GM23248 (cell line): ENCODE measurements at regions not wholly inside any gene's neighbourhood (a gene's known extent, or its start where the extent isn't known, plus 50 kb on each side); places are given as distances from the start of the nearest gene placed in this dataset.

ENCODE experiments used
- DNase-seq: peaks from one replicate; pipeline ENCODE4 v3.0.0-alpha.2; 2015
- H2AFZ ChIP-seq: fragments of 200-600 bp; sonication (generic); 2 replicates; pipeline ENCODE4 v1.6.1; 2016; ENCODE audit warnings: antibody characterized with exemption
- H3F3A ChIP-seq: fragments of 200-600 bp; sonication (generic); 2 replicates; pipeline ENCODE4 v1.6.1; 2016; ENCODE audit warnings: mild to moderate bottlenecking, antibody characterized with exemption, mixed run types; ENCODE audit not compliant: insufficient read depth
- H3K27ac ChIP-seq: fragments of 200-600 bp; sonication (generic); 2 replicates; pipeline ENCODE4 v1.5.1; 2016; ENCODE audit warnings: mild to moderate bottlenecking
- H3K27me3 ChIP-seq: fragments of 200-600 bp; sonication (generic); replicated peaks from 2 replicates; pipeline ENCODE4 v1.6.1; 2016; ENCODE audit warnings: mild to moderate bottlenecking; ENCODE audit not compliant: insufficient read depth
- H3K36me3 ChIP-seq: fragments of 200-600 bp; sonication (generic); 2 replicates; pipeline ENCODE4 v1.6.1; 2016; ENCODE audit warnings: low read depth, mild to moderate bottlenecking
- H3K4me1 ChIP-seq: fragments of 200-600 bp; sonication (generic); 2 replicates; pipeline ENCODE4 v1.6.1; 2016; ENCODE audit warnings: mild to moderate bottlenecking; ENCODE audit not compliant: insufficient read depth
- H3K4me2 ChIP-seq: fragments of 200-600 bp; sonication (generic); one replicate; pipeline ENCODE4 v1.6.1; 2016; ENCODE audit warnings: mild to moderate bottlenecking; ENCODE audit not compliant: unreplicated experiment
- H3K4me3 ChIP-seq: fragments of 200-600 bp; sonication (generic); 2 replicates; pipeline ENCODE4 v1.5.1; 2016; ENCODE audit warnings: mild to moderate bottlenecking
- H3K79me2 ChIP-seq: fragments of 200-600 bp; sonication (generic); 2 replicates; pipeline ENCODE4 v1.6.1; 2016; ENCODE audit warnings: mild to moderate bottlenecking; ENCODE audit not compliant: insufficient read depth
- H3K9ac ChIP-seq: fragments of 200-600 bp; sonication (generic); 2 replicates; pipeline ENCODE4 v1.6.1; 2016; ENCODE audit warnings: mild to moderate bottlenecking
- H3K9me2 ChIP-seq: fragments of 200-600 bp; sonication (generic); 2 replicates; pipeline ENCODE4 v1.6.1; 2016; ENCODE audit warnings: mixed run types, mild to moderate bottlenecking, moderate library complexity; ENCODE audit not compliant: insufficient read depth
- H3K9me3 ChIP-seq: fragments of 200-600 bp; sonication (generic); one replicate; pipeline ENCODE4 v1.6.1; 2017; ENCODE audit warnings: low read depth
- H4K20me1 ChIP-seq: fragments of 200-600 bp; sonication (generic); 2 replicates; pipeline ENCODE4 v1.6.0; 2016; ENCODE audit not compliant: insufficient read depth
- EZH2 ChIP-seq: fragments of 200-600 bp; sonication (generic); IDR thresholded peaks from 2 replicates; pipeline ENCODE4 v1.6.1; 2018; ENCODE audit warnings: antibody characterized with exemption, mild to moderate bottlenecking; ENCODE audit not compliant: insufficient read depth, poor library complexity, severe bottlenecking
- EZH2phosphoT487 ChIP-seq: fragments of 200-600 bp; sonication (generic); IDR thresholded peaks from 2 replicates; pipeline ENCODE4 v1.6.1; 2018; ENCODE audit warnings: antibody characterized with exemption, moderate library complexity, mild to moderate bottlenecking, low read depth; ENCODE audit not compliant: insufficient read depth
- WGBS, 2 experiments: methylation state at CpG; one replicate each; pipeline ENCODE4 v1.1.6; 2015 to 2017; ENCODE audit warnings: low lambda C conversion rate in 2 of 2, low coverage in 1 of 2; ENCODE audit errors: missing lambda C conversion rate in 2 of 2; 5-methylcytosine and 5-hydroxymethylcytosine counted together
- in situ Hi-C: fragments of 300-500 bp; cut with MboI; formaldehyde crosslinking; loops from 2 replicates; pipeline ENCODE4 v1.15.0; 2020

GRCh38 chr6:74066168-74066871 lies 370.3 kb downstream of the CD109 start:
- DNase-seq: peak; percentile 33
- no peak overlapping the region for H3K9ac ChIP-seq
- H3K79me2 ChIP-seq: no peaks in the 10 kb centered on the region
- H3F3A ChIP-seq: peaks cover 19% of the 10 kb centered on the region
- no peaks in the 10 kb centered on the region for H3K36me3 ChIP-seq
- no peaks in the 10 kb centered on the region for H4K20me1 ChIP-seq
- in situ Hi-C loops: no loop called here
- H3K9me2 ChIP-seq: no peaks in the 10 kb centered on the region; the same call in 1 of the 2 replicates
- no peak overlapping the region for H3K4me3 ChIP-seq
- no peak overlapping the region for H2AFZ ChIP-seq
- H3K4me2 ChIP-seq: no peak overlapping the region
- peaks cover 27% of the 10 kb centered on the region for H3K4me1 ChIP-seq
- H3K9me3 ChIP-seq: no peaks in the 10 kb centered on the region
- H3K27ac ChIP-seq: no peak overlapping the region
- H3K27me3 ChIP-seq: no peaks in the 10 kb centered on the region
- WGBS, 2 experiments: 83 to 86% methylated on average over 10 of the region's 10 CpGs
- TF ChIP-seq EZH2phosphoT487 (no peak), EZH2 (no peak)

- in situ Hi-C loops: no loop called here
- no peaks in the 10 kb centered on the region for H3K79me2 ChIP-seq
- H3F3A ChIP-seq: peaks cover 19% of the 10 kb centered on the region
- no peak overlapping the region for H3K27ac ChIP-seq
- H2AFZ ChIP-seq: no peak overlapping the region
- H3K9me3 ChIP-seq: no peaks in the 10 kb centered on the region
- no peaks in the 10 kb centered on the region for H3K36me3 ChIP-seq
- no peak overlapping the region for H3K9ac ChIP-seq
- peaks cover 21% of the 10 kb centered on the region for H3K4me1 ChIP-seq
- H3K9me2 ChIP-seq: no peaks in the 10 kb centered on the region; the same call in 1 of the 2 replicates
- H4K20me1 ChIP-seq: no peaks in the 10 kb centered on the region
- H3K4me2 ChIP-seq: no peak overlapping the region
- DNase-seq: no peak
- TF ChIP-seq EZH2phosphoT487 (no peak), EZH2 (no peak)
- no peak overlapping the region for H3K4me3 ChIP-seq
- WGBS, 2 experiments: 91 to 95% methylated on average over 1 of the region's 1 CpG
- H3K27me3 ChIP-seq: no peaks in the 10 kb centered on the region
Observed at GRCh38 chr6:74065705-74066104, 369.7 kb downstream of the CD109 start.

GRCh38 chr6:74063391-74063790 lies 367.4 kb downstream of the CD109 start:
- H3K4me2 ChIP-seq: no peak overlapping the region
- H3K4me1 ChIP-seq: no peaks in the 10 kb centered on the region
- no peaks in the 10 kb centered on the region for H3K79me2 ChIP-seq
- H3K27me3 ChIP-seq: no peaks in the 10 kb centered on the region
- H3K9me3 ChIP-seq: no peaks in the 10 kb centered on the region
- in situ Hi-C loops: no loop called here
- TF ChIP-seq EZH2: no peak
- TF ChIP-seq EZH2phosphoT487: no peak
- no peak overlapping the region for H3K4me3 ChIP-seq
- no peaks in the 10 kb centered on the region for H4K20me1 ChIP-seq
- no peaks in the 10 kb centered on the region for H3K9me2 ChIP-seq
- H3K27ac ChIP-seq: no peak overlapping the region
- H3F3A ChIP-seq: no peaks in the 10 kb centered on the region
- no peak for DNase-seq
- H3K36me3 ChIP-seq: no peaks in the 10 kb centered on the region
- no peak overlapping the region for H3K9ac ChIP-seq
- no peak overlapping the region for H2AFZ ChIP-seq

GRCh38 chr6:74061201-74061600 lies 365.2 kb downstream of the CD109 start:
- Histone ChIP-seq H3K9ac (no peak overlapping the region), H3K4me3 (no peak overlapping the region), H2AFZ (no peak overlapping the region), H3K27me3 (no peaks in the 10 kb centered on the region), H3K36me3 (no peaks in the 10 kb centered on the region), H3K4me1 (no peaks in the 10 kb centered on the region), H3K9me2 (no peaks in the 10 kb centered on the region), H3K27ac (no peak overlapping the region), H3K79me2 (no peaks in the 10 kb centered on the region), H4K20me1 (no peaks in the 10 kb centered on the region), H3K4me2 (no peak overlapping the region), H3K9me3 (no peaks in the 10 kb centered on the region), H3F3A (no peaks in the 10 kb centered on the region)
- TF ChIP-seq EZH2: no peak
- TF ChIP-seq EZH2phosphoT487: no peak
- 62 to 86% methylated on average over 1 of the region's 1 CpG for WGBS, 2 experiments
- no peak for DNase-seq
- in situ Hi-C loops: no loop called here

GRCh38 chr6:74060354-74060753 lies 364.4 kb downstream of the CD109 start:
- Histone ChIP-seq H3K9me2 (no peaks in the 10 kb centered on the region), H2AFZ (no peak overlapping the region), H3K27me3 (no peaks in the 10 kb centered on the region), H3K79me2 (no peaks in the 10 kb centered on the region), H3K36me3 (no peaks in the 10 kb centered on the region), H3K4me1 (no peaks in the 10 kb centered on the region), H3K27ac (no peak overlapping the region), H4K20me1 (no peaks in the 10 kb centered on the region), H3K4me3 (no peak overlapping the region), H3K9ac (no peak overlapping the region), H3K4me2 (no peak overlapping the region), H3F3A (no peaks in the 10 kb centered on the region), H3K9me3 (no peaks in the 10 kb centered on the region)
- in situ Hi-C loops: no loop called here
- DNase-seq: no peak
- TF ChIP-seq EZH2: no peak
- TF ChIP-seq EZH2phosphoT487: no peak
- WGBS, 2 experiments: 76 to 85% methylated on average over 2 of the region's 2 CpGs
